Ishikawa (cell line): ENCODE measurements at regions not wholly inside any gene's neighbourhood (a gene's known extent, or its start where the extent isn't known, plus 50 kb on each side); places are given as distances from the start of the nearest gene placed in this dataset.

Experiments
- CREB1 ChIP-seq: IDR thresholded peaks from 2 replicates; pipeline ENCODE4 v1.6.1; 2012; ENCODE audit warnings: low read depth
- FOXM1 ChIP-seq: IDR thresholded peaks from 2 replicates; pipeline ENCODE4 v1.6.1; 2012; ENCODE audit warnings: low read depth, borderline replicate concordance
- MAX ChIP-seq: IDR thresholded peaks from 2 replicates; pipeline ENCODE4 v1.6.1; 2012
- TCF12 ChIP-seq: IDR thresholded peaks from 2 replicates; pipeline ENCODE4 v1.6.1; 2012; ENCODE audit warnings: low read depth
- YY1 ChIP-seq: IDR thresholded peaks from 2 replicates; pipeline ENCODE4 v1.6.1; 2012; ENCODE audit warnings: low read depth

DNA sequence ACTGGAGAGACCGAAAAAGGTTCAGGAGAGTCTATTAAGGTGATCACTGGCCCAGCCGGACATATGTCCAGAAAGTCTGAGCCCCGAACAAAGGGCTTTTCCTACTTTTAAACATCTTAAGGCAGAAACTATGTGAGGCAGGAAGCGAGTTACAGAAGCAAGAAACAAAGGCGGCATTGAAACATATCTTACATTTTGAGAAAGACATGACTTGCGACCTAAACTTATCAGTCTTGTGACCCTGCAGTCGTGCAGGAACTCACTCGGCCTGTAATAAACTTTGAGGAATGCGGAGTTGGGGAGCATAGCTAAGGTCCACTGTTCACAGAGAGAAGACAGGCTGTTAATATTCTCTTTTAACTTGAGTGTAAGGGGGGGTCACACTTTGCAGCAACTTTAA, 158.7 kb downstream of the TBX22 start:
- no peak for TF ChIP-seq FOXM1
- no peak for TF ChIP-seq MAX
- no peak for TF ChIP-seq TCF12
- no peak for TF ChIP-seq CREB1
- no peak for TF ChIP-seq YY1
